ENCODE measurements at regions not wholly inside any gene's neighbourhood (a gene's known extent, or its start where the extent isn't known, plus 50 kb on each side); places are given as distances from the start of the nearest gene placed in this dataset.

DNA sequence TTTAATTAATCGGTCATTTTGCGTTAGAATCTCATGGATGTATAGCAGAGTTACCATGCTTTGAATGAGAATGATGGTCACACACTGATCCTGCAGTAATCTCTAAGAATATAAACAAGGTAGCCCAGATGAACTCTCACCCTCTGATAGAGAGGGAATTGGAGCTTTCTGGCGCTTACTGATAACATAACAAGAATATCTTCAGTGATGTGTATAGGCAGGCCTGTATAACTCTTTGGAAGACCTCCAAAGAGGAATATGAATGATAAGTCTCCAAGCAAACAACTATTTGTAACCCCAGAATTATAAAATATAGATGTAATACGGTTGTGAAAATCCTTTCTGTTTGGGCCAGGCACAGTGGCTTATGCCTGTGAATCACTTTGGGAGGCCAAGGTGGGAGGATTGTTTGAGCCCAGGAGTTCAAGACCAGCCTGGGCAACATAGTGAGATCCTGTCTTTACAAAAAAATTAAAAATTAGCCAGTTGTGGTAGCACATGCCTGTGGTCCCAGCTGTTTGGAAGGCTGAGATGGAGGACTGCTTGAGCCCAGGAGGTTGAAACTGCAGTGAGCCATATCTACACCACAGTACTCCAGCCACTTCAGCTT lies 52.5 kb upstream of the LTBP1 start:
- TF ChIP-seq, protein P1, sequence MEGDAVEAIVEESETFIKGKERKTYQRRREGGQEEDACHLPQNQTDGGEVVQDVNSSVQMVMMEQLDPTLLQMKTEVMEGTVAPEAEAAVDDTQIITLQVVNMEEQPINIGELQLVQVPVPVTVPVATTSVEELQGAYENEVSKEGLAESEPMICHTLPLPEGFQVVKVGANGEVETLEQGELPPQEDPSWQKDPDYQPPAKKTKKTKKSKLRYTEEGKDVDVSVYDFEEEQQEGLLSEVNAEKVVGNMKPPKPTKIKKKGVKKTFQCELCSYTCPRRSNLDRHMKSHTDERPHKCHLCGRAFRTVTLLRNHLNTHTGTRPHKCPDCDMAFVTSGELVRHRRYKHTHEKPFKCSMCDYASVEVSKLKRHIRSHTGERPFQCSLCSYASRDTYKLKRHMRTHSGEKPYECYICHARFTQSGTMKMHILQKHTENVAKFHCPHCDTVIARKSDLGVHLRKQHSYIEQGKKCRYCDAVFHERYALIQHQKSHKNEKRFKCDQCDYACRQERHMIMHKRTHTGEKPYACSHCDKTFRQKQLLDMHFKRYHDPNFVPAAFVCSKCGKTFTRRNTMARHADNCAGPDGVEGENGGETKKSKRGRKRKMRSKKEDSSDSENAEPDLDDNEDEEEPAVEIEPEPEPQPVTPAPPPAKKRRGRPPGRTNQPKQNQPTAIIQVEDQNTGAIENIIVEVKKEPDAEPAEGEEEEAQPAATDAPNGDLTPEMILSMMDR (conservative IDR thresholded peaks at IDR 0.05), result no peak
- no peak for TF ChIP-seq EZH2 (IDR thresholded peaks at IDR 0.05; ENCODE audit: low read depth)
- intact Hi-C loops (cut with micrococcal nuclease; ENCODE audit: unreplicated experiment), result no loop called here
- CTCF ChIA-PET, result no interaction called here

DNA sequence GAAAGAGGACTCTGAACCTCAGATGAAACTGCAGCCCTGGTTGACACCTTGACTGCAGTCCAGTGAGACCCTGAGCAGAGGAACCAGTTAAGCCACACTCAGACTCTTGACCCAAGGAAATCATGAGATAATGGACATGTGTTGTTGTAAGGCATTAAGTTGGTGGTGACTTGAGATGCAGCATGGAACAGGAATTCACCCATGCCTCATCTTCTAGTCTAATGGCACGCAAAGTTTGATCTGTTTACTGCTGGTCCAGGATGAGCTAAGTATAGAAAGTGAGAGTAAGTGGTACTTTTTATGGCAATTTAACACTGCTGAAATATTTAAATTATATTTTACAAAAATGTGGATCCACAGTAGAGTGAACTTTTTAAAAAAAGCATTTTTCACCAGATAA lies 51.3 kb upstream of the LTBP1 start:
- Histone ChIP-seq H3K79me2 (ENCODE audit: low read depth) (no peaks in the 10 kb centered on the region), H3K9me3 (ENCODE audit: insufficient read depth, low read depth) (no peaks in the 10 kb centered on the region), H2AFZ (no peak overlapping the region), H3K27me3 (ENCODE audit: insufficient read depth, low read depth) (no peaks in the 10 kb centered on the region), H3K27ac (no peak overlapping the region), H3K4me1 (replicated peaks; ENCODE audit: insufficient read depth) (no peaks in the 10 kb centered on the region), H3K36me3 (ENCODE audit: low read depth) (no peaks in the 10 kb centered on the region), H3K9me2 (ENCODE audit: insufficient read depth) (no peaks in the 10 kb centered on the region), H3K4me3 (no peak overlapping the region), H3K4me2 (no peak overlapping the region), H3F3A (ENCODE audit: insufficient read depth, low read depth) (no peaks in the 10 kb centered on the region), H4K20me1 (ENCODE audit: insufficient read depth) (no peaks in the 10 kb centered on the region)
- TF ChIP-seq, protein P1 (conservative IDR thresholded peaks at IDR 0.05), result no peak
- no peak for TF ChIP-seq EZH2 (IDR thresholded peaks at IDR 0.05; ENCODE audit: low read depth)
- ChIA-PET CTCF (no interaction called here), POLR2A (ENCODE audit: unreplicated experiment) (no interaction called here)
- BruUV-seq (replicated peaks), result no TSS peak
- no peak for DNase-seq
- intact Hi-C loops (cut with micrococcal nuclease; ENCODE audit: unreplicated experiment), result no loop called here

More for the DNA sequence above, 52.5 kb upstream of the LTBP1 start:
- POLR2A ChIA-PET (ENCODE audit: unreplicated experiment), result no interaction called here
- Histone ChIP-seq H3K9me3 (ENCODE audit: insufficient read depth, low read depth) (no peaks in the 10 kb centered on the region), H3K4me2 (no peak overlapping the region), H3K4me3 (no peak overlapping the region), H3K36me3 (ENCODE audit: low read depth) (no peaks in the 10 kb centered on the region), H3K4me1 (replicated peaks; ENCODE audit: insufficient read depth) (no peaks in the 10 kb centered on the region), H3F3A (ENCODE audit: insufficient read depth, low read depth) (no peaks in the 10 kb centered on the region), H4K20me1 (ENCODE audit: insufficient read depth) (no peaks in the 10 kb centered on the region), H3K27me3 (ENCODE audit: insufficient read depth, low read depth) (no peaks in the 10 kb centered on the region), H3K79me2 (ENCODE audit: low read depth) (no peaks in the 10 kb centered on the region), H3K27ac (no peak overlapping the region), H3K9me2 (ENCODE audit: insufficient read depth) (no peaks in the 10 kb centered on the region), H2AFZ (no peak overlapping the region)
- DNase-seq, result no peak
- no TSS peak for BruUV-seq (replicated peaks)
